Adrenal gland (tissue), 5 donors: ENCODE measurements at regions not wholly inside any gene's neighbourhood (a gene's known extent, or its start where the extent isn't known, plus 50 kb on each side); places are given as distances from the start of the nearest gene placed in this dataset.
"Not testable (repeated sequence)": the region's sequence is repeated elsewhere in the genome, so short reads cannot be mapped to it uniquely, and the experiment has no call there.

Experiments used
- CTCF ChIP-seq, 6 experiments: fragments of 450-650 bp in 4 of 6; fragments of 200-600 bp in 2 of 6; sonication (generic) in 1 of 6; IDR thresholded peaks; 1 replicate in 5 of 6; 2 replicates in 1 of 6; pipeline versions ENCODE4 v1.5.1 to v1.8.0; 2016 to 2021; ENCODE audit warnings: antibody characterized with exemption in 6 of 6, mild to moderate bottlenecking in 2 of 6, moderate library complexity in 1 of 6
- POLR2A ChIP-seq, 2 donors: fragments of 450-650 bp; IDR thresholded peaks; one replicate each; pipeline ENCODE4 v1.6.1; 2017; ENCODE audit warnings: antibody characterized with exemption in 2 of 2, mild to moderate bottlenecking in 2 of 2, moderate library complexity in 1 of 2
- donor health status: DM: no; HTN: no; CAD: no.

- not testable (repeated sequence) for TF ChIP-seq CTCF, POLR2A (IDR thresholded peaks at IDR 0.05)
These were observed 156.7 kb downstream of the UTRN start for GRCh38 chr6:144441801-144442200.
